Lower lobe of right lung (tissue), 2 donors: ENCODE measurements at regions not wholly inside any gene's neighbourhood (a gene's known extent, or its start where the extent isn't known, plus 50 kb on each side); places are given as distances from the start of the nearest gene placed in this dataset.

ENCODE experiments used
- ATAC-seq, 2 donors: fragments of 200-7000 bp; cut with Tn5 transposase; one replicate each; pipeline ENCODE4 v1.9.1; 2020 to 2022; ENCODE audit warnings: mild to moderate bottlenecking in 2 of 2, moderate library complexity in 2 of 2
- DNase-seq: peaks from one replicate; pipeline ENCODE4 v3.0.0-alpha.2; 2020
- H3K27ac ChIP-seq: fragments of 200-600 bp; one replicate; pipeline ENCODE4 v1.8.0; 2022
- H3K27me3 ChIP-seq: fragments of 200-600 bp; one replicate; pipeline ENCODE4 v1.8.0; 2022; ENCODE audit warnings: low read depth
- H3K36me3 ChIP-seq: fragments of 200-600 bp; one replicate; pipeline ENCODE4 v1.8.0; 2022; ENCODE audit warnings: mild to moderate bottlenecking
- H3K4me1 ChIP-seq: fragments of 200-600 bp; one replicate; pipeline ENCODE4 v1.8.0; 2022
- H3K4me3 ChIP-seq: fragments of 200-600 bp; one replicate; pipeline ENCODE4 v1.8.0; 2022; ENCODE audit warnings: mild to moderate bottlenecking
- H3K9me3 ChIP-seq: fragments of 200-600 bp; one replicate; pipeline ENCODE4 v1.8.0; 2022
- CTCF ChIP-seq: fragments of 200-600 bp; IDR thresholded peaks from one replicate; pipeline ENCODE4 v1.8.0; 2022; ENCODE audit warnings: antibody characterized with exemption, mild to moderate bottlenecking
- intact Hi-C: fragments of 100-400 bp; cut with DNase I; formaldehyde crosslinking; loops from one replicate; pipeline ENCODE4 v1.11.0; 2022
- donor health status: DM: no; HTN: yes; CAD: no; lungs with severe emphysema.

DNA sequence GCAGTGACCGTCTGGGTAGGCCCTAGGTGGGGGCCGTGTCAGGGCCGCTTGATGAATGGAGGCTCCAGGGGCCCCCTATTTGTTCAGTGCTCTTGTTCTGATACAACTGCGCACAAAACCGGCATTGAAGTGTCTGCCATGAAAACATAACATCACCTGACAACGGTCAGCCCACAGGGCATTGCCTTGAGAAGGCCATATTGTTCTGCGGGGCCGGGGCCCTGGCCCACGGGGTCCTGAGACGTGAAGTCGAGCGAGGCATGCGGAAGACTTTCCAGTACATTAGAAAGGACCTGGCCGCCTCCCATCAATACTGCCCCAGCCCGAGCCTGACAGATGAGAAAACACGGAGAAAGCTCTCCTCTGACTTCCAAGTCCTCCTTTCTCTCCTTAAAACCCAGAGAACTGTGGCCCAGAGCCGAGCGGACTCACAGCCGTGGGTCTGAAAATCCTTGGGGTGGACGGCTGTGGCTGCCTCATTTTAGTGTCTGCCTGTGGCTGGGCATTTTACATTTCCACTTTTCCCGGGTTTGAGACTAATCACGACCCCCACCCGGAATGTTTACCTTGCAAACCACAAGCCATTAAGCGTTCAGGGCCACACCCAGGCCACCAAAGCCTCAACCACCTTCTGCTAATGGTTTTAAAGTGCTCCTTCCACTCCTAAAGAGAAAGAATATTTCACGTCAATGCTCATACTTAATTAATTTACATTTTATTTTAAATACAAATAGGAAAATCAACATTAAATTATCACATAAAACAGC is 391.0 kb upstream of the IRX2 start:
- Histone ChIP-seq H3K4me3 (no peak overlapping the region), H3K27me3 (no peaks in the 10 kb centered on the region), H3K27ac (no peak overlapping the region), H3K9me3 (no peaks in the 10 kb centered on the region), H3K36me3 (no peaks in the 10 kb centered on the region), H3K4me1 (no peaks in the 10 kb centered on the region)
- no peak for DNase-seq
- intact Hi-C loops, result no loop called here
- no peak for ATAC-seq
- no peak for TF ChIP-seq CTCF

- no peaks in the 10 kb centered on the region for H3K36me3 ChIP-seq
- DNase-seq, result no peak
- no peaks in the 10 kb centered on the region for H3K27me3 ChIP-seq
- no peak overlapping the region for H3K27ac ChIP-seq
- no peak for ATAC-seq
- no peak overlapping the region for H3K4me3 ChIP-seq
- intact Hi-C loops, result no loop called here
- no peaks in the 10 kb centered on the region for H3K4me1 ChIP-seq
- no peak for TF ChIP-seq CTCF
- H3K9me3 ChIP-seq, result no peaks in the 10 kb centered on the region
These were observed 388.6 kb upstream of the IRX2 start for GRCh38 chr5:3140117-3140516.

GRCh38 chr5:3139499-3139931 is 388.0 kb upstream of the IRX2 start:
- Histone ChIP-seq H3K4me1 (no peaks in the 10 kb centered on the region), H3K27me3 (no peaks in the 10 kb centered on the region), H3K27ac (no peak overlapping the region), H3K36me3 (no peaks in the 10 kb centered on the region), H3K9me3 (no peaks in the 10 kb centered on the region), H3K4me3 (no peak overlapping the region)
- DNase-seq (no peak), ATAC-seq (no peak)
- intact Hi-C loops, result no loop called here
- TF ChIP-seq CTCF, result no peak

- H3K27ac ChIP-seq, result no peak overlapping the region
- H3K27me3 ChIP-seq, result no peaks in the 10 kb centered on the region
- intact Hi-C loops, result no loop called here
- H3K9me3 ChIP-seq, result no peaks in the 10 kb centered on the region
- no peak overlapping the region for H3K4me3 ChIP-seq
- ATAC-seq (no peak), DNase-seq (no peak)
- no peaks in the 10 kb centered on the region for H3K36me3 ChIP-seq
- no peaks in the 10 kb centered on the region for H3K4me1 ChIP-seq
- TF ChIP-seq CTCF, result no peak
These were observed 379.7 kb upstream of the IRX2 start for GRCh38 chr5:3131161-3131560.

GRCh38 chr5:3129252-3129651 is 377.8 kb upstream of the IRX2 start:
- H3K27ac ChIP-seq, result no peak overlapping the region
- ATAC-seq, result no peak
- no peaks in the 10 kb centered on the region for H3K36me3 ChIP-seq
- TF ChIP-seq CTCF, result no peak
- no peaks in the 10 kb centered on the region for H3K27me3 ChIP-seq
- no peak overlapping the region for H3K4me3 ChIP-seq
- H3K9me3 ChIP-seq, result no peaks in the 10 kb centered on the region
- intact Hi-C loops, result no loop called here
- no peak for DNase-seq
- H3K4me1 ChIP-seq, result no peaks in the 10 kb centered on the region
